Uterus (tissue), 2 donors: ENCODE measurements at regions not wholly inside any gene's neighbourhood (a gene's known extent, or its start where the extent isn't known, plus 50 kb on each side); places are given as distances from the start of the nearest gene placed in this dataset.

ENCODE experiments used
- POLR2A ChIP-seq, 2 donors: fragments of 450-650 bp; IDR thresholded peaks; one replicate each; pipeline ENCODE4 v1.6.1; 2016; ENCODE audit warnings: antibody characterized with exemption in 2 of 2, mild to moderate bottlenecking in 1 of 2, moderate library complexity in 1 of 2
- TF ChIP-seq, protein P1 (sequence below), 4 experiments: fragments of 200-600 bp in 2 of 4; fragments of 450-650 bp in 2 of 4; sonication (generic) in 2 of 4; IDR thresholded peaks; one replicate each; pipeline ENCODE4 v1.5.1; 2016 to 2019; ENCODE audit warnings: antibody characterized with exemption in 4 of 4, mild to moderate bottlenecking in 2 of 4, moderate library complexity in 1 of 4

- TF ChIP-seq, protein P1, sequence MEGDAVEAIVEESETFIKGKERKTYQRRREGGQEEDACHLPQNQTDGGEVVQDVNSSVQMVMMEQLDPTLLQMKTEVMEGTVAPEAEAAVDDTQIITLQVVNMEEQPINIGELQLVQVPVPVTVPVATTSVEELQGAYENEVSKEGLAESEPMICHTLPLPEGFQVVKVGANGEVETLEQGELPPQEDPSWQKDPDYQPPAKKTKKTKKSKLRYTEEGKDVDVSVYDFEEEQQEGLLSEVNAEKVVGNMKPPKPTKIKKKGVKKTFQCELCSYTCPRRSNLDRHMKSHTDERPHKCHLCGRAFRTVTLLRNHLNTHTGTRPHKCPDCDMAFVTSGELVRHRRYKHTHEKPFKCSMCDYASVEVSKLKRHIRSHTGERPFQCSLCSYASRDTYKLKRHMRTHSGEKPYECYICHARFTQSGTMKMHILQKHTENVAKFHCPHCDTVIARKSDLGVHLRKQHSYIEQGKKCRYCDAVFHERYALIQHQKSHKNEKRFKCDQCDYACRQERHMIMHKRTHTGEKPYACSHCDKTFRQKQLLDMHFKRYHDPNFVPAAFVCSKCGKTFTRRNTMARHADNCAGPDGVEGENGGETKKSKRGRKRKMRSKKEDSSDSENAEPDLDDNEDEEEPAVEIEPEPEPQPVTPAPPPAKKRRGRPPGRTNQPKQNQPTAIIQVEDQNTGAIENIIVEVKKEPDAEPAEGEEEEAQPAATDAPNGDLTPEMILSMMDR (IDR thresholded peaks at IDR 0.05) = no peak
- no peak for TF ChIP-seq POLR2A (IDR thresholded peaks at IDR 0.05)
Observed at GRCh38 chr2:181774685-181775084, 94.4 kb upstream of the NEUROD1 start.
